ENCODE measurements at regions not wholly inside any gene's neighbourhood (a gene's known extent, or its start where the extent isn't known, plus 50 kb on each side); places are given as distances from the start of the nearest gene placed in this dataset.

- no peak for TF ChIP-seq MNT (IDR thresholded peaks at IDR 0.05)
- TF ChIP-seq ARNT2 (CRISPR knock-in tag; IDR thresholded peaks at IDR 0.05; ENCODE audit: low read depth): peak; percentile 43
- peak; percentile 65; the same call in 1 of the 2 replicates for TF ChIP-seq ZNF331 (CRISPR knock-in tag; IDR thresholded peaks at IDR 0.05)
- 0 out of 2 replicates have a peak, but pooled peaks have one; percentile 42 for TF ChIP-seq ZNF225 (CRISPR knock-in tag; IDR thresholded peaks at IDR 0.05)
- no peak for TF ChIP-seq REST (IDR thresholded peaks at IDR 0.05; ENCODE audit: borderline replicate concordance in 1 of 2, low read depth in 1 of 2, low read length in 2 of 2)
- TF ChIP-seq NRL (CRISPR knock-in tag; IDR thresholded peaks at IDR 0.05; ENCODE audit: borderline replicate concordance): peak; percentile 91; the same call in 1 of the 2 replicates
- TF ChIP-seq TBX2 (CRISPR knock-in tag; IDR thresholded peaks at IDR 0.05; ENCODE audit: borderline replicate concordance): peak; percentile 96
- peak; percentile 96 for TF ChIP-seq GATAD2A (CRISPR knock-in tag; IDR thresholded peaks at IDR 0.05)
- peak; percentile 92 for TF ChIP-seq HNF4A (CRISPR knock-in tag; IDR thresholded peaks at IDR 0.05)
- TF ChIP-seq DZIP1 (CRISPR knock-in tag; IDR thresholded peaks at IDR 0.05): peak; percentile 44; the same call in 1 of the 2 replicates
- peak; percentile 78 for TF ChIP-seq ZNF543 (CRISPR knock-in tag; IDR thresholded peaks at IDR 0.05)
- TF ChIP-seq, protein P1, sequence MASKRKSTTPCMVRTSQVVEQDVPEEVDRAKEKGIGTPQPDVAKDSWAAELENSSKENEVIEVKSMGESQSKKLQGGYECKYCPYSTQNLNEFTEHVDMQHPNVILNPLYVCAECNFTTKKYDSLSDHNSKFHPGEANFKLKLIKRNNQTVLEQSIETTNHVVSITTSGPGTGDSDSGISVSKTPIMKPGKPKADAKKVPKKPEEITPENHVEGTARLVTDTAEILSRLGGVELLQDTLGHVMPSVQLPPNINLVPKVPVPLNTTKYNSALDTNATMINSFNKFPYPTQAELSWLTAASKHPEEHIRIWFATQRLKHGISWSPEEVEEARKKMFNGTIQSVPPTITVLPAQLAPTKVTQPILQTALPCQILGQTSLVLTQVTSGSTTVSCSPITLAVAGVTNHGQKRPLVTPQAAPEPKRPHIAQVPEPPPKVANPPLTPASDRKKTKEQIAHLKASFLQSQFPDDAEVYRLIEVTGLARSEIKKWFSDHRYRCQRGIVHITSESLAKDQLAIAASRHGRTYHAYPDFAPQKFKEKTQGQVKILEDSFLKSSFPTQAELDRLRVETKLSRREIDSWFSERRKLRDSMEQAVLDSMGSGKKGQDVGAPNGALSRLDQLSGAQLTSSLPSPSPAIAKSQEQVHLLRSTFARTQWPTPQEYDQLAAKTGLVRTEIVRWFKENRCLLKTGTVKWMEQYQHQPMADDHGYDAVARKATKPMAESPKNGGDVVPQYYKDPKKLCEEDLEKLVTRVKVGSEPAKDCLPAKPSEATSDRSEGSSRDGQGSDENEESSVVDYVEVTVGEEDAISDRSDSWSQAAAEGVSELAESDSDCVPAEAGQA (IDR thresholded peaks at IDR 0.05; ENCODE audit: low read depth): peak; percentile 46; the same call in 1 of the 2 replicates
- TF ChIP-seq, protein P1 (CRISPR knock-in tag; IDR thresholded peaks at IDR 0.05; ENCODE audit: borderline replicate concordance): no peak
- no peak for TF ChIP-seq ZNF260 (CRISPR knock-in tag; IDR thresholded peaks at IDR 0.05; ENCODE audit: borderline replicate concordance, low read depth)
Observed at GRCh38 chr6:43912598-43913371, 142.8 kb downstream of the VEGFA start (continued).
